ENCODE measurements at regions not wholly inside any gene's neighbourhood (a gene's known extent, or its start where the extent isn't known, plus 50 kb on each side); places are given as distances from the start of the nearest gene placed in this dataset.

DNA sequence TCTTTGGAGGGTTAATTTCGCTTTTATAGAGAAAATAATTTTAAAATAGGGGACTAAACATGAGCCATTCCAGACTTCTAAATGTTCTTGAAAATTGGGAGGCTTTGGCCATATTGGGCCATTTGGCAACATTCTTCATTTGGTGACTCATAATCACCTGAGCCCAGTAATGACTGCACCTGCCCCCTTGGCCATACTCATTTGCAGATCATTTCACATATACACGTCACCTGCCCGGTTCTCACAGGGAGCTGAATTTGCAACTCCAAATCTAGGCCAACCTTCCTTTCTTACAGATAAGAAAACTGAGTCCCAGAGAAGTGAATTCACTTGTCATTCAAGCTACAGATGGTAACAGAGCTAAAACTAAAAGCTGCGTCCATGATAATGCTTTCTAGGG lies 289.7 kb downstream of the EPHA4 start (continued):
- TF ChIP-seq TEAD4 (CRISPR knock-in tag; IDR thresholded peaks at IDR 0.05): no peak
- TF ChIP-seq ZNF396 (CRISPR knock-in tag; IDR thresholded peaks at IDR 0.05; ENCODE audit: borderline replicate concordance): no peak

DNA sequence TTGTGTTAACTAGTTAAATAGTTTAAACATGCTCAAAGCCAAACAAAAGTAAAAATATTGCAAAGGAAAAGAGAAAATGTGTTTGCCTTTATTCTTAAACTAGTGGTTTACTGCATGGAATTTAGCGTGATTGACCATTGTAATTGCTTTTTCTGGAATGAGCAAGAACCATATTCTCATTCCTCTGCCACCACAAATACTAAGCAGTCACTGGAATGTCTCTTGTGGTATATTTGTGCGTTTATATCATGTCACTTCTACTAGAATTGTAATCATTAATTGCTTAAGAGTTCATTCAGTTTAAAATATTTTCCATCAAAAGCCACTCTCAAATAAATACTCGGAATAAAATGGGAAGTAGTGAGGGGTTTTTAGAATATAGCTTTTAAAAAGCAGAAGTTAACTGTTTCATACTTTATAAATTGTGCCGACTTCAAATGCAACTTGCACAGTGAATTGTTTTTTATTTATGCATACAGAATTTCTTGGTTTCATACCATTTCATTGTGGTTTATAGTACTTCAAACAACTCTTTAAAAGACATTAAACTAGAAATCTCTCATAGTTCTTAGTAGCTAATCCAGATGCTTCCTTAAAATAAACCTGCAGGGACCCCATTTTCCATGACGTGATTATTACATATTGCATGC lies 288.1 kb downstream of the EPHA4 start:
- H3K27ac Mint-ChIP-seq: no peak overlapping the region
- TF ChIP-seq ATF3 (CRISPR knock-in tag; conservative IDR thresholded peaks at IDR 0.05): no peak
- TF ChIP-seq, protein P1, sequence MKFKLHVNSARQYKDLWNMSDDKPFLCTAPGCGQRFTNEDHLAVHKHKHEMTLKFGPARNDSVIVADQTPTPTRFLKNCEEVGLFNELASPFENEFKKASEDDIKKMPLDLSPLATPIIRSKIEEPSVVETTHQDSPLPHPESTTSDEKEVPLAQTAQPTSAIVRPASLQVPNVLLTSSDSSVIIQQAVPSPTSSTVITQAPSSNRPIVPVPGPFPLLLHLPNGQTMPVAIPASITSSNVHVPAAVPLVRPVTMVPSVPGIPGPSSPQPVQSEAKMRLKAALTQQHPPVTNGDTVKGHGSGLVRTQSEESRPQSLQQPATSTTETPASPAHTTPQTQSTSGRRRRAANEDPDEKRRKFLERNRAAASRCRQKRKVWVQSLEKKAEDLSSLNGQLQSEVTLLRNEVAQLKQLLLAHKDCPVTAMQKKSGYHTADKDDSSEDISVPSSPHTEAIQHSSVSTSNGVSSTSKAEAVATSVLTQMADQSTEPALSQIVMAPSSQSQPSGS (CRISPR knock-in tag; IDR thresholded peaks at IDR 0.05; ENCODE audit: borderline replicate concordance, low read depth): no peak
- TF ChIP-seq, protein P2, sequence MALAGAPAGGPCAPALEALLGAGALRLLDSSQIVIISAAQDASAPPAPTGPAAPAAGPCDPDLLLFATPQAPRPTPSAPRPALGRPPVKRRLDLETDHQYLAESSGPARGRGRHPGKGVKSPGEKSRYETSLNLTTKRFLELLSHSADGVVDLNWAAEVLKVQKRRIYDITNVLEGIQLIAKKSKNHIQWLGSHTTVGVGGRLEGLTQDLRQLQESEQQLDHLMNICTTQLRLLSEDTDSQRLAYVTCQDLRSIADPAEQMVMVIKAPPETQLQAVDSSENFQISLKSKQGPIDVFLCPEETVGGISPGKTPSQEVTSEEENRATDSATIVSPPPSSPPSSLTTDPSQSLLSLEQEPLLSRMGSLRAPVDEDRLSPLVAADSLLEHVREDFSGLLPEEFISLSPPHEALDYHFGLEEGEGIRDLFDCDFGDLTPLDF (CRISPR knock-in tag; IDR thresholded peaks at IDR 0.05): no peak
- no peak for TF ChIP-seq STAT6 (CRISPR knock-in tag; conservative IDR thresholded peaks at IDR 0.05; ENCODE audit: low read depth)
- TF ChIP-seq, protein P3, sequence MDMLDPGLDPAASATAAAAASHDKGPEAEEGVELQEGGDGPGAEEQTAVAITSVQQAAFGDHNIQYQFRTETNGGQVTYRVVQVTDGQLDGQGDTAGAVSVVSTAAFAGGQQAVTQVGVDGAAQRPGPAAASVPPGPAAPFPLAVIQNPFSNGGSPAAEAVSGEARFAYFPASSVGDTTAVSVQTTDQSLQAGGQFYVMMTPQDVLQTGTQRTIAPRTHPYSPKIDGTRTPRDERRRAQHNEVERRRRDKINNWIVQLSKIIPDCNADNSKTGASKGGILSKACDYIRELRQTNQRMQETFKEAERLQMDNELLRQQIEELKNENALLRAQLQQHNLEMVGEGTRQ (CRISPR knock-in tag; IDR thresholded peaks at IDR 0.05): no peak
- ChIA-PET CTCF (no interaction called here), POLR2A (no interaction called here)
- H3K9me3 Mint-ChIP-seq: no peaks in the 10 kb centered on the region
- H3K4me1 Mint-ChIP-seq: peaks cover 31% of the 10 kb centered on the region
- no peaks in the 10 kb centered on the region for H3K36me3 Mint-ChIP-seq
- no peaks in the 10 kb centered on the region for H3K27me3 Mint-ChIP-seq (ENCODE audit: low read depth)
- ATAC-seq: no peak
- DNase-seq (ENCODE audit: low spot score): no peak
- H3K4me3 Mint-ChIP-seq: no peak overlapping the region

- Mint-ChIP-seq H3K9me3 (no peaks in the 10 kb centered on the region), H3K27me3 (ENCODE audit: low read depth) (no peaks in the 10 kb centered on the region), H3K27ac (peak overlapping the region; percentile 33; the same call in 1 of the 2 replicates), H3K36me3 (no peaks in the 10 kb centered on the region), H3K4me3 (no peak overlapping the region), H3K4me1 (peaks cover 33% of the 10 kb centered on the region)
- ChIA-PET CTCF (no interaction called here), POLR2A (no interaction called here)
- ATAC-seq: no peak
- no peak for DNase-seq (ENCODE audit: low spot score)
- TF ChIP-seq MAX (CRISPR knock-in tag; IDR thresholded peaks at IDR 0.05) (no peak), FOXK1 (CRISPR knock-in tag; IDR thresholded peaks at IDR 0.05) (no peak), TP53 (CRISPR knock-in tag; IDR thresholded peaks at IDR 0.05) (no peak), OVOL2 (CRISPR knock-in tag; IDR thresholded peaks at IDR 0.05; ENCODE audit: borderline replicate concordance) (no peak), ETV6 (CRISPR knock-in tag; IDR thresholded peaks at IDR 0.05) (no peak), SOX15 (CRISPR knock-in tag; IDR thresholded peaks at IDR 0.05) (no peak), ARID4B (CRISPR knock-in tag; IDR thresholded peaks at IDR 0.05; ENCODE audit: borderline replicate concordance) (no peak), ZNF281 (CRISPR knock-in tag; IDR thresholded peaks at IDR 0.05) (no peak), TCF7 (CRISPR knock-in tag; IDR thresholded peaks at IDR 0.05; ENCODE audit: low read depth) (no peak)
- TF ChIP-seq, protein P4, sequence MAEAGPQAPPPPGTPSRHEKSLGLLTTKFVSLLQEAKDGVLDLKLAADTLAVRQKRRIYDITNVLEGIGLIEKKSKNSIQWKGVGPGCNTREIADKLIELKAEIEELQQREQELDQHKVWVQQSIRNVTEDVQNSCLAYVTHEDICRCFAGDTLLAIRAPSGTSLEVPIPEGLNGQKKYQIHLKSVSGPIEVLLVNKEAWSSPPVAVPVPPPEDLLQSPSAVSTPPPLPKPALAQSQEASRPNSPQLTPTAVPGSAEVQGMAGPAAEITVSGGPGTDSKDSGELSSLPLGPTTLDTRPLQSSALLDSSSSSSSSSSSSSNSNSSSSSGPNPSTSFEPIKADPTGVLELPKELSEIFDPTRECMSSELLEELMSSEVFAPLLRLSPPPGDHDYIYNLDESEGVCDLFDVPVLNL (CRISPR knock-in tag; IDR thresholded peaks at IDR 0.05; ENCODE audit: borderline replicate concordance, low read depth): no peak
Observed at GRCh38 chr2:221285148-221285547, 287.0 kb downstream of the EPHA4 start.

Data from WTC11 (cell line).